CD14-positive monocyte (primary cell): ENCODE measurements at regions not wholly inside any gene's neighbourhood (a gene's known extent, or its start where the extent isn't known, plus 50 kb on each side); places are given as distances from the start of the nearest gene placed in this dataset.

Experiments
- DNase-seq, 3 donors: peaks; one replicate each; pipeline ENCODE4 v3.0.0-alpha.2; 2011 to 2022
- H2AFZ ChIP-seq: 2 replicates; pipeline ENCODE4 v1.6.0; 2012; ENCODE audit warnings: mild to moderate bottlenecking, low read depth, low read length, inconsistent platforms; ENCODE audit not compliant: insufficient read depth, poor library complexity, severe bottlenecking
- H3K27ac ChIP-seq, 2 donors: 1 replicate in 1 of 2; 2 replicates in 1 of 2; pipeline ENCODE4 v1.5.1; 2012 to 2013; ENCODE audit warnings: low read length in 2 of 2, control low read depth in 1 of 2, inconsistent platforms in 1 of 2, low read depth in 1 of 2, mild to moderate bottlenecking in 1 of 2
- H3K27me3 ChIP-seq, 2 donors: one replicate each; pipeline versions ENCODE4 v1.6.0 to v1.6.1; 2011 to 2013; ENCODE audit warnings: low read length in 2 of 2; ENCODE audit not compliant: control insufficient read depth in 2 of 2, insufficient read depth in 2 of 2
- H3K36me3 ChIP-seq, 2 donors: replicated peaks in 1 of 2; 1 replicate in 1 of 2; 2 replicates in 1 of 2; pipeline versions ENCODE4 v1.5.1 to v1.6.1; 2012 to 2013; ENCODE audit warnings: low read length in 2 of 2, control low read depth in 1 of 2, inconsistent platforms in 1 of 2, mild to moderate bottlenecking in 1 of 2; ENCODE audit not compliant: insufficient read depth in 2 of 2, control insufficient read depth in 1 of 2
- H3K4me1 ChIP-seq, 2 donors: 1 replicate in 1 of 2; 2 replicates in 1 of 2; pipeline versions ENCODE4 v1.5.1 to v1.6.1; 2012 to 2013; ENCODE audit warnings: low read length in 2 of 2, control low read depth in 1 of 2, inconsistent platforms in 1 of 2, mild to moderate bottlenecking in 1 of 2, moderate library complexity in 1 of 2; ENCODE audit not compliant: insufficient read depth in 2 of 2, control insufficient read depth in 1 of 2
- H3K4me2 ChIP-seq: replicated peaks from 2 replicates; pipeline ENCODE3; 2012; ENCODE audit warnings: low read length, moderate library complexity, mild to moderate bottlenecking; ENCODE audit not compliant: poor library complexity, severe bottlenecking; ENCODE audit errors: extremely low read depth
- H3K4me3 ChIP-seq, 3 experiments: fragments of 200-600 bp in 1 of 3; sonication (generic) in 1 of 3; replicated peaks in 1 of 3; 1 replicate in 2 of 3; 2 replicates in 1 of 3; pipeline ENCODE4 v1.5.1; 2011 to 2013; ENCODE audit warnings: low read length in 3 of 3, mild to moderate bottlenecking in 3 of 3, control low read depth in 2 of 3, low read depth in 2 of 3, inconsistent platforms in 1 of 3, moderate library complexity in 1 of 3
- H3K79me2 ChIP-seq: 2 replicates; pipeline ENCODE4 v1.6.0; 2012; ENCODE audit warnings: mild to moderate bottlenecking, control low read depth, inconsistent platforms, low read length, moderate library complexity; ENCODE audit not compliant: insufficient read depth
- H3K9ac ChIP-seq: 2 replicates; pipeline ENCODE4 v1.6.0; 2017; ENCODE audit warnings: low read length, mild to moderate bottlenecking; ENCODE audit not compliant: insufficient read depth, poor library complexity, severe bottlenecking
- H3K9me3 ChIP-seq, 2 donors: replicated peaks in 1 of 2; 1 replicate in 1 of 2; 2 replicates in 1 of 2; pipeline versions ENCODE4 v1.5.1 to v1.6.1; 2012 to 2013; ENCODE audit warnings: low read length in 2 of 2, control low read depth in 1 of 2; ENCODE audit not compliant: control insufficient read depth in 1 of 2, insufficient read depth in 1 of 2
- H4K20me1 ChIP-seq: 2 replicates; pipeline ENCODE4 v1.6.0; 2012; ENCODE audit warnings: mild to moderate bottlenecking, low read length, control low read depth, moderate library complexity; ENCODE audit not compliant: insufficient read depth
- H3K27ac Mint-ChIP-seq, 7 donors: one replicate each; pipeline ENCODE4 v1.8.0; 2020; ENCODE audit warnings: mild to moderate bottlenecking in 7 of 7, mixed read lengths in 7 of 7, moderate library complexity in 6 of 7, inconsistent platforms in 2 of 7
- H3K27me3 Mint-ChIP-seq, 3 donors: one replicate each; pipeline ENCODE4 v1.8.0; 2021 to 2022; ENCODE audit warnings: low read depth in 3 of 3, mild to moderate bottlenecking in 3 of 3, mixed read lengths in 3 of 3, moderate library complexity in 3 of 3, inconsistent platforms in 1 of 3
- H3K36me3 Mint-ChIP-seq, 2 donors: one replicate each; pipeline ENCODE4 v1.8.0; 2020; ENCODE audit warnings: mixed read lengths in 2 of 2, inconsistent platforms in 1 of 2, mild to moderate bottlenecking in 1 of 2
- H3K4me1 Mint-ChIP-seq: one replicate; pipeline ENCODE4 v1.8.0; 2020; ENCODE audit warnings: mild to moderate bottlenecking, mixed read lengths
- H3K4me3 Mint-ChIP-seq, 2 donors: one replicate each; pipeline ENCODE4 v1.8.0; 2020; ENCODE audit warnings: mild to moderate bottlenecking in 2 of 2, mixed read lengths in 2 of 2, moderate library complexity in 1 of 2
- H3K9me3 Mint-ChIP-seq, 7 donors: one replicate each; pipeline ENCODE4 v1.8.0; 2020 to 2022; ENCODE audit warnings: mixed read lengths in 7 of 7, mild to moderate bottlenecking in 6 of 7, moderate library complexity in 6 of 7, inconsistent platforms in 2 of 7
- CTCF ChIP-seq: fragments of 200-600 bp; IDR thresholded peaks from one replicate; pipeline ENCODE4 v1.8.0; 2022; ENCODE audit warnings: antibody characterized with exemption, mild to moderate bottlenecking
- WGBS: methylation state at CpG from one replicate; pipeline ENCODE4 v1.1.5; 2013; ENCODE audit warnings: missing lambda C conversion rate; ENCODE audit not compliant: insufficient coverage; 5-methylcytosine and 5-hydroxymethylcytosine counted together
- intact Hi-C, 2 donors: fragments of 100-400 bp; cut with micrococcal nuclease; formaldehyde crosslinking; loops; one replicate each; pipeline versions ENCODE4 v1.15.0 to v1.15.1; 2023

GRCh38 chr2:120533625-120534024 is 187.7 kb downstream of the INHBB start:
- Histone ChIP-seq H3K27me3 (no peaks in the 10 kb centered on the region), H4K20me1 (no peaks in the 10 kb centered on the region), H3K36me3 (no peaks in the 10 kb centered on the region), H3K9me3 (no peaks in the 10 kb centered on the region), H3K27ac (no peak overlapping the region), H3K9ac (no peak overlapping the region), H3K4me2 (no peak overlapping the region), H3K4me1 (no peaks in the 10 kb centered on the region), H3K4me3 (no peak overlapping the region), H2AFZ (no peak overlapping the region), H3K79me2 (no peaks in the 10 kb centered on the region)
- intact Hi-C loops = no loop called here
- Mint-ChIP-seq H3K27ac (no peak overlapping the region), H3K4me3 (no peak overlapping the region), H3K9me3 (peaks cover 0 to 2% (median 0%) of the 10 kb centered on the region in 7 donors), H3K4me1 (no peaks in the 10 kb centered on the region), H3K27me3 (peaks cover 2 to 11% (median 3%) of the 10 kb centered on the region in 3 donors), H3K36me3 (no peaks in the 10 kb centered on the region)
- TF ChIP-seq CTCF = no peak
- WGBS = 81% methylated on average over 2 of the region's 8 CpGs
- DNase-seq = no peak

GRCh38 chr2:120534457-120534856 is 188.5 kb downstream of the INHBB start:
- Mint-ChIP-seq H3K36me3 (no peaks in the 10 kb centered on the region), H3K4me1 (no peaks in the 10 kb centered on the region), H3K27ac (no peak overlapping the region), H3K9me3 (peaks cover 0 to 2% (median 0%) of the 10 kb centered on the region in 7 donors), H3K27me3 (peaks cover 1 to 9% (median 5%) of the 10 kb centered on the region in 3 donors), H3K4me3 (no peak overlapping the region)
- intact Hi-C loops = no loop called here
- no peaks in the 10 kb centered on the region for H3K27me3 ChIP-seq
- no peak overlapping the region for H3K4me2 ChIP-seq
- no peak overlapping the region for H3K4me3 ChIP-seq
- H4K20me1 ChIP-seq = no peaks in the 10 kb centered on the region
- H3K27ac ChIP-seq = no peak overlapping the region
- 83% methylated on average over 4 of the region's 4 CpGs for WGBS
- H3K79me2 ChIP-seq = no peaks in the 10 kb centered on the region
- no peak for TF ChIP-seq CTCF
- H2AFZ ChIP-seq = no peak overlapping the region
- no peak for DNase-seq
- no peaks in the 10 kb centered on the region for H3K36me3 ChIP-seq
- H3K9ac ChIP-seq = no peak overlapping the region
- H3K4me1 ChIP-seq = no peaks in the 10 kb centered on the region
- no peaks in the 10 kb centered on the region for H3K9me3 ChIP-seq
